ENCODE measurements at regions not wholly inside any gene's neighbourhood (a gene's known extent, or its start where the extent isn't known, plus 50 kb on each side); places are given as distances from the start of the nearest gene placed in this dataset.

GRCh38 chr16:73319737-73320136 is 271.8 kb upstream of the ZFHX3 start:
- DNase-seq: no peak
- Histone ChIP-seq H3K27ac (ENCODE audit: low read length) (no peak overlapping the region), H3K4me3 (ENCODE audit: low read length) (no peak overlapping the region), H3K9me3 (replicated peaks; ENCODE audit: control insufficient read depth, low read depth, low read length) (no peaks in the 10 kb centered on the region), H3K27me3 (ENCODE audit: control insufficient read depth, insufficient read depth, low read length) (no peaks in the 10 kb centered on the region), H3K4me1 (ENCODE audit: control insufficient read depth, insufficient read depth, low read length) (peaks cover 10% of the 10 kb centered on the region), H3K36me3 (ENCODE audit: control insufficient read depth, insufficient read depth, low read length) (no peaks in the 10 kb centered on the region)
- WGBS (ENCODE audit: insufficient coverage): 88% methylated on average over 5 of the region's 8 CpGs

GRCh38 chr16:73319261-73319660 is 271.3 kb upstream of the ZFHX3 start:
- WGBS (ENCODE audit: insufficient coverage): 90% methylated on average over 4 of the region's 10 CpGs
- Histone ChIP-seq H3K4me3 (ENCODE audit: low read length) (no peak overlapping the region), H3K4me1 (ENCODE audit: control insufficient read depth, insufficient read depth, low read length) (peaks cover 10% of the 10 kb centered on the region), H3K36me3 (ENCODE audit: control insufficient read depth, insufficient read depth, low read length) (no peaks in the 10 kb centered on the region), H3K27ac (ENCODE audit: low read length) (no peak overlapping the region), H3K9me3 (replicated peaks; ENCODE audit: control insufficient read depth, low read depth, low read length) (no peaks in the 10 kb centered on the region), H3K27me3 (ENCODE audit: control insufficient read depth, insufficient read depth, low read length) (no peaks in the 10 kb centered on the region)
- DNase-seq: no peak

GRCh38 chr16:73317321-73317857 is 269.5 kb upstream of the ZFHX3 start:
- Histone ChIP-seq H3K4me3 (ENCODE audit: low read length) (no peak overlapping the region), H3K36me3 (ENCODE audit: control insufficient read depth, insufficient read depth, low read length) (no peaks in the 10 kb centered on the region), H3K27me3 (ENCODE audit: control insufficient read depth, insufficient read depth, low read length) (no peaks in the 10 kb centered on the region), H3K27ac (ENCODE audit: low read length) (no peak overlapping the region), H3K9me3 (replicated peaks; ENCODE audit: control insufficient read depth, low read depth, low read length) (no peaks in the 10 kb centered on the region), H3K4me1 (ENCODE audit: control insufficient read depth, insufficient read depth, low read length) (peaks cover 7% of the 10 kb centered on the region)
- DNase-seq: no peak
- WGBS (ENCODE audit: insufficient coverage): 60% methylated on average over 1 of the region's 12 CpGs

- H3K9me3 ChIP-seq (replicated peaks; ENCODE audit: control insufficient read depth, low read depth, low read length): no peaks in the 10 kb centered on the region
- H3K27ac ChIP-seq (ENCODE audit: low read length): no peak overlapping the region
- DNase-seq: no peak
- no peak overlapping the region for H3K4me3 ChIP-seq (ENCODE audit: low read length)
- WGBS (ENCODE audit: insufficient coverage): 100% methylated on average over 1 of the region's 7 CpGs
- H3K27me3 ChIP-seq (ENCODE audit: control insufficient read depth, insufficient read depth, low read length): no peaks in the 10 kb centered on the region
- H3K4me1 ChIP-seq (ENCODE audit: control insufficient read depth, insufficient read depth, low read length): no peaks in the 10 kb centered on the region
- no peaks in the 10 kb centered on the region for H3K36me3 ChIP-seq (ENCODE audit: control insufficient read depth, insufficient read depth, low read length)
Observed at GRCh38 chr16:73315645-73316044, 267.7 kb upstream of the ZFHX3 start.

GRCh38 chr16:73313950-73314349 is 266.0 kb upstream of the ZFHX3 start:
- H3K9me3 ChIP-seq (replicated peaks; ENCODE audit: control insufficient read depth, low read depth, low read length): no peaks in the 10 kb centered on the region
- H3K4me1 ChIP-seq (ENCODE audit: control insufficient read depth, insufficient read depth, low read length): no peaks in the 10 kb centered on the region
- 92% methylated on average over 2 of the region's 2 CpGs for WGBS (ENCODE audit: insufficient coverage)
- no peak overlapping the region for H3K4me3 ChIP-seq (ENCODE audit: low read length)
- no peak overlapping the region for H3K27ac ChIP-seq (ENCODE audit: low read length)
- no peaks in the 10 kb centered on the region for H3K36me3 ChIP-seq (ENCODE audit: control insufficient read depth, insufficient read depth, low read length)
- no peak for DNase-seq
- H3K27me3 ChIP-seq (ENCODE audit: control insufficient read depth, insufficient read depth, low read length): no peaks in the 10 kb centered on the region

GRCh38 chr16:73311857-73312723 is 264.2 kb upstream of the ZFHX3 start:
- 75% methylated on average over 8 of the region's 10 CpGs for WGBS (ENCODE audit: insufficient coverage)
- DNase-seq: no peak
- Histone ChIP-seq H3K36me3 (ENCODE audit: control insufficient read depth, insufficient read depth, low read length) (no peaks in the 10 kb centered on the region), H3K4me1 (ENCODE audit: control insufficient read depth, insufficient read depth, low read length) (no peaks in the 10 kb centered on the region), H3K4me3 (ENCODE audit: low read length) (no peak overlapping the region), H3K27ac (ENCODE audit: low read length) (no peak overlapping the region), H3K27me3 (ENCODE audit: control insufficient read depth, insufficient read depth, low read length) (no peaks in the 10 kb centered on the region), H3K9me3 (replicated peaks; ENCODE audit: control insufficient read depth, low read depth, low read length) (no peaks in the 10 kb centered on the region)

- Histone ChIP-seq H3K36me3 (ENCODE audit: control insufficient read depth, insufficient read depth, low read length) (no peaks in the 10 kb centered on the region), H3K4me1 (ENCODE audit: control insufficient read depth, insufficient read depth, low read length) (peaks cover 5% of the 10 kb centered on the region), H3K9me3 (replicated peaks; ENCODE audit: control insufficient read depth, low read depth, low read length) (no peaks in the 10 kb centered on the region), H3K4me3 (ENCODE audit: low read length) (no peak overlapping the region), H3K27ac (ENCODE audit: low read length) (no peak overlapping the region), H3K27me3 (ENCODE audit: control insufficient read depth, insufficient read depth, low read length) (peaks cover 3% of the 10 kb centered on the region)
- DNase-seq: peak; percentile 26
Observed at GRCh38 chr16:73308771-73309170, 260.8 kb upstream of the ZFHX3 start.

- WGBS (ENCODE audit: insufficient coverage): no CpG with 5 or more reads among the region's 1 CpG
Observed at GRCh38 chr16:73306901-73307413, 259.0 kb upstream of the ZFHX3 start.

GRCh38 chr16:73304008-73304774 is 256.3 kb upstream of the ZFHX3 start:
- no peak for DNase-seq
- peaks cover 5% of the 10 kb centered on the region for H3K4me1 ChIP-seq (ENCODE audit: control insufficient read depth, insufficient read depth, low read length)
- H3K4me3 ChIP-seq (ENCODE audit: low read length): no peak overlapping the region
- peaks cover 5% of the 10 kb centered on the region for H3K27me3 ChIP-seq (ENCODE audit: control insufficient read depth, insufficient read depth, low read length)
- 40% methylated on average over 9 of the region's 14 CpGs for WGBS (ENCODE audit: insufficient coverage)
- no peaks in the 10 kb centered on the region for H3K9me3 ChIP-seq (replicated peaks; ENCODE audit: control insufficient read depth, low read depth, low read length)
- H3K27ac ChIP-seq (ENCODE audit: low read length): no peak overlapping the region
- H3K36me3 ChIP-seq (ENCODE audit: control insufficient read depth, insufficient read depth, low read length): no peaks in the 10 kb centered on the region

More at GRCh38 chr16:73306901-73307413, 259.0 kb upstream of the ZFHX3 start:
- Histone ChIP-seq H3K4me3 (ENCODE audit: low read length) (no peak overlapping the region), H3K27ac (ENCODE audit: low read length) (no peak overlapping the region), H3K4me1 (ENCODE audit: control insufficient read depth, insufficient read depth, low read length) (peaks cover 5% of the 10 kb centered on the region), H3K9me3 (replicated peaks; ENCODE audit: control insufficient read depth, low read depth, low read length) (no peaks in the 10 kb centered on the region), H3K27me3 (ENCODE audit: control insufficient read depth, insufficient read depth, low read length) (peaks cover 5% of the 10 kb centered on the region), H3K36me3 (ENCODE audit: control insufficient read depth, insufficient read depth, low read length) (no peaks in the 10 kb centered on the region)
- DNase-seq: peak; percentile 27

GRCh38 chr16:73302942-73303341 is 255.0 kb upstream of the ZFHX3 start:
- no peaks in the 10 kb centered on the region for H3K9me3 ChIP-seq (replicated peaks; ENCODE audit: control insufficient read depth, low read depth, low read length)
- no peak for DNase-seq
- no peak overlapping the region for H3K4me3 ChIP-seq (ENCODE audit: low read length)
- no peak overlapping the region for H3K27ac ChIP-seq (ENCODE audit: low read length)
- no peaks in the 10 kb centered on the region for H3K36me3 ChIP-seq (ENCODE audit: control insufficient read depth, insufficient read depth, low read length)
- peaks cover 5% of the 10 kb centered on the region for H3K27me3 ChIP-seq (ENCODE audit: control insufficient read depth, insufficient read depth, low read length)
- peaks cover 5% of the 10 kb centered on the region for H3K4me1 ChIP-seq (ENCODE audit: control insufficient read depth, insufficient read depth, low read length)
- WGBS (ENCODE audit: insufficient coverage): no CpG with 5 or more reads among the region's 3 CpGs
